Peyer's patch (tissue), 4 donors: ENCODE measurements at regions not wholly inside any gene's neighbourhood (a gene's known extent, or its start where the extent isn't known, plus 50 kb on each side); places are given as distances from the start of the nearest gene placed in this dataset.
A peak's percentile ranks its signal among the peaks of the same experiment; 100 is the strongest.

Experiments
- DNase-seq, 3 donors: peaks; one replicate each; pipeline ENCODE4 v3.0.0-alpha.2; 2017 to 2019
- H3K27ac ChIP-seq, 4 donors: fragments of 200-600 bp; sonication (generic); one replicate each; pipeline ENCODE4 v1.5.1; 2016 to 2019
- H3K27me3 ChIP-seq, 2 donors: fragments of 200-600 bp; sonication (generic); one replicate each; pipeline ENCODE4 v1.5.1; 2019
- H3K36me3 ChIP-seq, 3 donors: fragments of 200-600 bp; sonication (generic); one replicate each; pipeline ENCODE4 v1.5.1; 2016 to 2019
- H3K4me1 ChIP-seq, 4 donors: fragments of 200-600 bp; sonication (generic); one replicate each; pipeline ENCODE4 v1.5.1; 2016 to 2019
- H3K4me3 ChIP-seq, 4 donors: fragments of 200-600 bp; sonication (generic); 1 replicate in 3 of 4; 2 replicates in 1 of 4; pipeline ENCODE4 v1.5.1; 2016 to 2019; ENCODE audit warnings: mild to moderate bottlenecking in 1 of 4
- H3K9me3 ChIP-seq, 4 donors: fragments of 200-600 bp; sonication (generic); one replicate each; pipeline ENCODE4 v1.5.1; 2016 to 2019; ENCODE audit warnings: mild to moderate bottlenecking in 1 of 4
- CTCF ChIP-seq, 6 experiments: fragments of 450-650 bp in 4 of 6; fragments of 200-600 bp in 2 of 6; sonication (generic) in 1 of 6; IDR thresholded peaks; one replicate each; pipeline ENCODE4 v1.5.1; 2017 to 2019; ENCODE audit warnings: antibody characterized with exemption in 6 of 6, mild to moderate bottlenecking in 3 of 6, moderate library complexity in 1 of 6
- POLR2A ChIP-seq, 2 donors: fragments of 450-650 bp; IDR thresholded peaks; one replicate each; pipeline ENCODE4 v1.5.1; 2017; ENCODE audit warnings: antibody characterized with exemption in 2 of 2, mild to moderate bottlenecking in 2 of 2, moderate library complexity in 2 of 2

- TF ChIP-seq CTCF (IDR thresholded peaks at IDR 0.05) (peak in 4 of 6 experiments; percentile 30 to 63 (median 54)), POLR2A (IDR thresholded peaks at IDR 0.05) (no peak)
- Histone ChIP-seq H3K4me1 (no peaks in the 10 kb centered on the region), H3K36me3 (no peaks in the 10 kb centered on the region), H3K4me3 (no peak overlapping the region), H3K27me3 (no peaks in the 10 kb centered on the region), H3K27ac (no peak overlapping the region), H3K9me3 (no peaks in the 10 kb centered on the region)
- DNase-seq, result no peak
These were observed 1490.2 kb upstream of the SLC39A10 start for GRCh38 chr2:194166818-194167217.

- no peaks in the 10 kb centered on the region for H3K9me3 ChIP-seq
- H3K36me3 ChIP-seq, result no peaks in the 10 kb centered on the region
- no peak overlapping the region for H3K27ac ChIP-seq
- H3K27me3 ChIP-seq, result no peaks in the 10 kb centered on the region
- H3K4me1 ChIP-seq, result no peaks in the 10 kb centered on the region
- DNase-seq, result no peak
- no peak overlapping the region for H3K4me3 ChIP-seq
- TF ChIP-seq POLR2A (IDR thresholded peaks at IDR 0.05), result no peak
- no peak for TF ChIP-seq CTCF (IDR thresholded peaks at IDR 0.05)
These were observed 1501.6 kb upstream of the SLC39A10 start for GRCh38 chr2:194155431-194155830.

GRCh38 chr2:194151231-194151630 is 1505.8 kb upstream of the SLC39A10 start:
- no peaks in the 10 kb centered on the region for H3K27me3 ChIP-seq
- no peaks in the 10 kb centered on the region for H3K9me3 ChIP-seq
- no peak for TF ChIP-seq CTCF (IDR thresholded peaks at IDR 0.05)
- no peak for TF ChIP-seq POLR2A (IDR thresholded peaks at IDR 0.05)
- no peak overlapping the region for H3K4me3 ChIP-seq
- H3K4me1 ChIP-seq, result no peaks in the 10 kb centered on the region
- H3K36me3 ChIP-seq, result no peaks in the 10 kb centered on the region
- DNase-seq, result no peak
- H3K27ac ChIP-seq, result no peak overlapping the region

GRCh38 chr2:194135463-194135862 is 1521.6 kb upstream of the SLC39A10 start:
- Histone ChIP-seq H3K9me3 (no peaks in the 10 kb centered on the region), H3K36me3 (no peaks in the 10 kb centered on the region), H3K4me1 (no peaks in the 10 kb centered on the region), H3K27ac (no peak overlapping the region), H3K27me3 (no peaks in the 10 kb centered on the region), H3K4me3 (no peak overlapping the region)
- TF ChIP-seq POLR2A (IDR thresholded peaks at IDR 0.05) (no peak), CTCF (IDR thresholded peaks at IDR 0.05) (no peak)
- DNase-seq, result no peak

- Histone ChIP-seq H3K4me1 (no peaks in the 10 kb centered on the region), H3K27me3 (no peaks in the 10 kb centered on the region), H3K9me3 (peaks cover 0 to 3% (median 0%) of the 10 kb centered on the region in 4 donors), H3K36me3 (no peaks in the 10 kb centered on the region), H3K4me3 (no peak overlapping the region), H3K27ac (no peak overlapping the region)
- TF ChIP-seq POLR2A (IDR thresholded peaks at IDR 0.05) (no peak), CTCF (IDR thresholded peaks at IDR 0.05) (no peak)
- no peak for DNase-seq
These were observed 1528.2 kb upstream of the SLC39A10 start for GRCh38 chr2:194128810-194129209.

- no peak overlapping the region for H3K4me3 ChIP-seq
- H3K36me3 ChIP-seq, result no peaks in the 10 kb centered on the region
- H3K4me1 ChIP-seq, result no peaks in the 10 kb centered on the region
- no peaks in the 10 kb centered on the region for H3K27me3 ChIP-seq
- TF ChIP-seq POLR2A (IDR thresholded peaks at IDR 0.05) (no peak), CTCF (IDR thresholded peaks at IDR 0.05) (no peak)
- H3K27ac ChIP-seq, result no peak overlapping the region
- peaks cover 0 to 3% (median 0%) of the 10 kb centered on the region in 4 donors for H3K9me3 ChIP-seq
- no peak for DNase-seq
These were observed 1530.6 kb upstream of the SLC39A10 start for GRCh38 chr2:194126418-194126817.
